Bronchial epithelial cell (primary cell): ENCODE measurements at regions not wholly inside any gene's neighbourhood (a gene's known extent, or its start where the extent isn't known, plus 50 kb on each side); places are given as distances from the start of the nearest gene placed in this dataset.

ENCODE experiments used
- DNase-seq: peaks from one replicate; pipeline ENCODE4 v3.0.0-alpha.2; 2010; ENCODE audit warnings: low read depth
- FAIRE-seq: peaks from 2 replicates; lab custom pipeline; 2011; peaks lifted over from hg19 to GRCh38; lab: Jason Lieb, UNC
- H3K27me3 ChIP-seq: 2 replicates; pipeline ENCODE4 v1.5.1; 2011; ENCODE audit warnings: low read length; ENCODE audit not compliant: control insufficient read depth, insufficient read depth
- H3K36me3 ChIP-seq: 2 replicates; pipeline ENCODE4 v1.5.1; 2011; ENCODE audit warnings: low read length; ENCODE audit not compliant: control insufficient read depth, insufficient read depth
- H3K4me3 ChIP-seq: 2 replicates; pipeline ENCODE4 v1.5.1; 2011; ENCODE audit warnings: mild to moderate bottlenecking, low read depth, low read length, control low read depth
- TF ChIP-seq, protein P1 (sequence below): IDR thresholded peaks from 2 replicates; pipeline ENCODE4 v1.5.1; 2011; ENCODE audit warnings: mild to moderate bottlenecking, moderate library complexity, low read length, control low read depth, inconsistent platforms; ENCODE audit not compliant: insufficient read depth, severe bottlenecking

GRCh38 chr5:158368686-158369085 is 509.7 kb upstream of the CLINT1 start:
- no peak for DNase-seq
- TF ChIP-seq, protein P1, sequence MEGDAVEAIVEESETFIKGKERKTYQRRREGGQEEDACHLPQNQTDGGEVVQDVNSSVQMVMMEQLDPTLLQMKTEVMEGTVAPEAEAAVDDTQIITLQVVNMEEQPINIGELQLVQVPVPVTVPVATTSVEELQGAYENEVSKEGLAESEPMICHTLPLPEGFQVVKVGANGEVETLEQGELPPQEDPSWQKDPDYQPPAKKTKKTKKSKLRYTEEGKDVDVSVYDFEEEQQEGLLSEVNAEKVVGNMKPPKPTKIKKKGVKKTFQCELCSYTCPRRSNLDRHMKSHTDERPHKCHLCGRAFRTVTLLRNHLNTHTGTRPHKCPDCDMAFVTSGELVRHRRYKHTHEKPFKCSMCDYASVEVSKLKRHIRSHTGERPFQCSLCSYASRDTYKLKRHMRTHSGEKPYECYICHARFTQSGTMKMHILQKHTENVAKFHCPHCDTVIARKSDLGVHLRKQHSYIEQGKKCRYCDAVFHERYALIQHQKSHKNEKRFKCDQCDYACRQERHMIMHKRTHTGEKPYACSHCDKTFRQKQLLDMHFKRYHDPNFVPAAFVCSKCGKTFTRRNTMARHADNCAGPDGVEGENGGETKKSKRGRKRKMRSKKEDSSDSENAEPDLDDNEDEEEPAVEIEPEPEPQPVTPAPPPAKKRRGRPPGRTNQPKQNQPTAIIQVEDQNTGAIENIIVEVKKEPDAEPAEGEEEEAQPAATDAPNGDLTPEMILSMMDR = no peak
- Histone ChIP-seq H3K27me3 (no peaks in the 10 kb centered on the region), H3K4me3 (no peak overlapping the region), H3K36me3 (no peaks in the 10 kb centered on the region)
- FAIRE-seq = no peak

DNA sequence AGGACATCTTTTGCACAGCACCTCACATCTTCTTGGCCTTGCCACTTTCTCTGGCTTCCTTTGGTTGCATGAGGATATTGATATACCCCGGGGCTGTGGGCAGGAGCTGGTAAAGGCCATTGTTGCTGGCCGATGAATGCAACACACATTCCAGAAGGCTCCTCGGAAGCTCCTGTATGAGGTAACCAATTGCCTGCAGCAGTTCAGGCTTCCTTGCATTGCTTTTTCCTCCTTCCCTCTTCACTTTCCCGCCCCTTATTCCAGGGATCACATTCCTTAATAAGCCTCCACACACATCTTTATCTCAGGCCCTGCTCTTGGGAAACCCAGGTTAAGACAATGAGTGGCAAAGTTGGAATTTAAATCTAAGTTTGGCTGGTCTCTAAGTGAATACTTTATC is 505.4 kb upstream of the CLINT1 start:
- no peak for FAIRE-seq

GRCh38 chr5:158354958-158355357 is 496.0 kb upstream of the CLINT1 start:
- FAIRE-seq (no peak), DNase-seq (no peak)
- Histone ChIP-seq H3K4me3 (no peak overlapping the region), H3K27me3 (no peaks in the 10 kb centered on the region), H3K36me3 (no peaks in the 10 kb centered on the region)
- TF ChIP-seq, protein P1 = no peak

More for the DNA sequence above, 505.4 kb upstream of the CLINT1 start:
- TF ChIP-seq, protein P1 = no peak
- Histone ChIP-seq H3K4me3 (no peak overlapping the region), H3K27me3 (no peaks in the 10 kb centered on the region), H3K36me3 (no peaks in the 10 kb centered on the region)
- peak; percentile 39 for DNase-seq

GRCh38 chr5:158351485-158352125 is 492.7 kb upstream of the CLINT1 start:
- FAIRE-seq (peak; percentile 47), DNase-seq (no peak)
- Histone ChIP-seq H3K27me3 (no peaks in the 10 kb centered on the region), H3K36me3 (no peaks in the 10 kb centered on the region), H3K4me3 (no peak overlapping the region)
- TF ChIP-seq, protein P1 = no peak

- no peak for DNase-seq
- no peak for FAIRE-seq
- TF ChIP-seq, protein P1 = no peak
- Histone ChIP-seq H3K4me3 (no peak overlapping the region), H3K27me3 (no peaks in the 10 kb centered on the region), H3K36me3 (no peaks in the 10 kb centered on the region)
Measured at GRCh38 chr5:158349987-158350386, 491.0 kb upstream of the CLINT1 start.

DNA sequence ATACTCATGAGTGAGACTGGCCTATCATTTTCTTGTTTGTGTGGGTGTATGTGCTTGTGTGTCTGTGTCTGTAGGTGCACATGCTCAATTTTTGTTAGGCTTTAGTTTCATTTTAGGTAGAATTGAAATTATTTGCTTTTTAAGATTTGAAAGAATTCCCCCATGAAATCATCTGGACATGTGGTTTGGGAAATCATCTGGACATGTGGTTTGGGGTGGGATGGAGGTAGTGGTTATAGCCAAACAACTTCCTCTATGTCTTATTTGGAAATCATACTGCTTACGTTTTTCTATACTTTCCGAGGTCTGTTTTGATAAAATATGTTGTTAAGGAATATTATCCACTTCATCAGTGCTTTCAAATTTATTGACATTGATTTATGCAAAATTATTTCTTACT is 485.4 kb upstream of the CLINT1 start:
- TF ChIP-seq, protein P1 = no peak
- Histone ChIP-seq H3K36me3 (no peaks in the 10 kb centered on the region), H3K27me3 (no peaks in the 10 kb centered on the region), H3K4me3 (no peak overlapping the region)
- FAIRE-seq (no peak), DNase-seq (no peak)
